Calu3 (cell line): ENCODE measurements at regions not wholly inside any gene's neighbourhood (a gene's known extent, or its start where the extent isn't known, plus 50 kb on each side); places are given as distances from the start of the nearest gene placed in this dataset.

ENCODE experiments used
- BruUV-seq: library from RNA; stranded (reverse); fragments of 400-500 nt; replicated peaks from 2 replicates; lab custom pipeline; 2021; lab: Mats Ljungman, UMichigan
- CTCF ChIA-PET: fragments of 300-600 bp; sonication (Branson Sonifier 250); formaldehyde crosslinking; loops from one replicate; lab custom pipeline; 2022; ENCODE audit warnings: antibody characterized with exemption; lab: Charles Lee
- DNase-seq: peaks from one replicate; pipeline ENCODE4 v3.0.0; 2022
- H3K27ac Mint-ChIP-seq: one replicate; pipeline ENCODE4 v1.8.0; 2022; ENCODE audit warnings: mixed read lengths; ENCODE audit not compliant: unreplicated experiment
- H3K27me3 Mint-ChIP-seq: one replicate; pipeline ENCODE4 v1.8.0; 2022; ENCODE audit warnings: mixed read lengths; ENCODE audit not compliant: unreplicated experiment
- H3K36me3 Mint-ChIP-seq: one replicate; pipeline ENCODE4 v1.8.0; 2022; ENCODE audit warnings: mild to moderate bottlenecking, moderate library complexity, mixed read lengths; ENCODE audit not compliant: insufficient read depth, unreplicated experiment
- H3K4me1 Mint-ChIP-seq: one replicate; pipeline ENCODE4 v1.8.0; 2022; ENCODE audit warnings: mild to moderate bottlenecking, low read depth, mixed read lengths; ENCODE audit not compliant: unreplicated experiment
- H3K4me3 Mint-ChIP-seq: one replicate; pipeline ENCODE4 v1.8.0; 2022; ENCODE audit warnings: mild to moderate bottlenecking, low read depth, moderate library complexity, mixed read lengths; ENCODE audit not compliant: unreplicated experiment
- H3K9me3 Mint-ChIP-seq: one replicate; pipeline ENCODE4 v1.8.0; 2022; ENCODE audit warnings: low read depth, mixed read lengths; ENCODE audit not compliant: unreplicated experiment
- CTCF ChIP-seq: fragments of 200-600 bp; IDR thresholded peaks from one replicate; pipeline ENCODE4 v1.8.0; 2022; ENCODE audit warnings: antibody characterized with exemption; ENCODE audit not compliant: unreplicated experiment
- intact Hi-C: fragments of 100-400 bp; cut with micrococcal nuclease; formaldehyde crosslinking; loops from one replicate; pipeline ENCODE4 v1.10.0; 2022; ENCODE audit not compliant: unreplicated experiment

DNA sequence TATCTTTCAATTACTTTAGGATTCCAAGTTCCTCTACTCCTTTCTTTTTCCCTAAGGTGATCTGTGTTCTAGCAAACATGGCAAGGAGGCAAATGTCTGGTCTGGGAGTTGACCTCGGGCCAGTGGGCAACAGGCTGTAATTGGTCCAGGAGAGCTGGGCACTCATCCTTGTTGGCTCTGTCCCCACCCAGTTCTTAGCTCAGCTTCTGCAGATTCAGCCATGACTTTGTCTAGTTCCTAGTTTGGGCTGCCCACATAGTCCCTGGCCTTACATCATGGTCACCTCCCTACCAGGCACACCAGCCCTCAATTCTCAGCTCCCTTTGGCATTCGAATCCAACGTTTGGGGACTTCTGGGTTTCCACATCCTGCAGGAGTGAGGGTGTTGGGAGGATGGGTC, 92.1 kb upstream of the DAP start:
- intact Hi-C loops = no loop called here
- CTCF ChIA-PET = no interaction called here
- no peaks in the 10 kb centered on the region for H3K36me3 Mint-ChIP-seq

GRCh38 chr5:10849278-10849677, 88.2 kb upstream of the DAP start:
- intact Hi-C loops = no loop called here
- CTCF ChIA-PET = no interaction called here
- Mint-ChIP-seq H3K27me3 (peaks cover 90% of the 10 kb centered on the region), H3K36me3 (no peaks in the 10 kb centered on the region), H3K9me3 (no peaks in the 10 kb centered on the region), H3K27ac (no peak overlapping the region), H3K4me3 (no peak overlapping the region), H3K4me1 (no peaks in the 10 kb centered on the region)
- DNase-seq = no peak
- TF ChIP-seq CTCF = no peak
- BruUV-seq = no TSS peak

More for the DNA sequence above, 92.1 kb upstream of the DAP start:
- TF ChIP-seq CTCF = no peak
- H3K27me3 Mint-ChIP-seq = peaks cover 100% of the 10 kb centered on the region
- no peak overlapping the region for H3K4me3 Mint-ChIP-seq
- H3K27ac Mint-ChIP-seq = no peak overlapping the region
- no peak for DNase-seq
- no TSS peak for BruUV-seq
- no peaks in the 10 kb centered on the region for H3K9me3 Mint-ChIP-seq
- H3K4me1 Mint-ChIP-seq = no peaks in the 10 kb centered on the region

GRCh38 chr5:10844016-10844415, 83.0 kb upstream of the DAP start:
- DNase-seq = no peak
- H3K4me3 Mint-ChIP-seq = no peak overlapping the region
- no peaks in the 10 kb centered on the region for H3K4me1 Mint-ChIP-seq
- intact Hi-C loops = no loop called here
- no peak overlapping the region for H3K27ac Mint-ChIP-seq
- no peak for TF ChIP-seq CTCF
- no TSS peak for BruUV-seq
- no peaks in the 10 kb centered on the region for H3K36me3 Mint-ChIP-seq
- no peaks in the 10 kb centered on the region for H3K9me3 Mint-ChIP-seq
- CTCF ChIA-PET = interaction anchor here (1.1 kb wide), 1 partner anchor 11 kb away, joined by 3 read pairs; no protein-coding TSS in a partner anchor
- H3K27me3 Mint-ChIP-seq = peaks cover 81% of the 10 kb centered on the region

GRCh38 chr5:10842823-10843222, 81.8 kb upstream of the DAP start:
- TF ChIP-seq CTCF = no peak
- Mint-ChIP-seq H3K36me3 (no peaks in the 10 kb centered on the region), H3K4me3 (no peak overlapping the region), H3K9me3 (no peaks in the 10 kb centered on the region), H3K27me3 (peaks cover 81% of the 10 kb centered on the region), H3K27ac (no peak overlapping the region), H3K4me1 (no peaks in the 10 kb centered on the region)
- no TSS peak for BruUV-seq
- DNase-seq = no peak
- intact Hi-C loops = no loop called here
- CTCF ChIA-PET = no interaction called here
